Progenitor cell of endocrine pancreas (in vitro differentiated cells): ENCODE measurements at regions not wholly inside any gene's neighbourhood (a gene's known extent, or its start where the extent isn't known, plus 50 kb on each side); places are given as distances from the start of the nearest gene placed in this dataset.

ENCODE experiments used
- DNase-seq: peaks from one replicate; pipeline ENCODE4 v3.0.0; 2021; ENCODE audit warnings: low spot score; ENCODE audit not compliant: unreplicated experiment
- H3K27ac Mint-ChIP-seq: 2 replicates; pipeline ENCODE4 v1.8.0; 2021; ENCODE audit warnings: mild to moderate bottlenecking, moderate library complexity, mixed read lengths
- H3K27me3 Mint-ChIP-seq: 2 replicates; pipeline ENCODE4 v1.8.0; 2021; ENCODE audit warnings: mixed read lengths
- H3K36me3 Mint-ChIP-seq: 2 replicates; pipeline ENCODE4 v1.8.0; 2022; ENCODE audit warnings: mixed read lengths; ENCODE audit not compliant: insufficient read depth
- H3K4me1 Mint-ChIP-seq: 2 replicates; pipeline ENCODE4 v1.8.0; 2021; ENCODE audit warnings: low read depth, mixed read lengths
- H3K4me3 Mint-ChIP-seq: 2 replicates; pipeline ENCODE4 v1.8.0; 2021; ENCODE audit warnings: low read depth, mild to moderate bottlenecking, moderate library complexity, mixed read lengths
- H3K9me3 Mint-ChIP-seq: 2 replicates; pipeline ENCODE4 v1.8.0; 2021; ENCODE audit warnings: low read depth, mixed read lengths
- CTCF ChIP-seq: fragments of 200-600 bp; sonication (generic); IDR thresholded peaks from one replicate; pipeline ENCODE4 v1.5.0; 2021; ENCODE audit warnings: antibody characterized with exemption, mild to moderate bottlenecking; ENCODE audit not compliant: unreplicated experiment

- Mint-ChIP-seq H3K36me3 (no peaks in the 10 kb centered on the region), H3K27ac (no peak overlapping the region), H3K27me3 (peaks cover 90% of the 10 kb centered on the region), H3K9me3 (no peaks in the 10 kb centered on the region), H3K4me3 (no peak overlapping the region), H3K4me1 (peaks cover 16% of the 10 kb centered on the region)
- TF ChIP-seq CTCF: no peak
- DNase-seq: no peak
Measured at GRCh38 chr5:115431116-115431515, 113.5 kb downstream of the FEM1C start.

GRCh38 chr5:115430374-115430773 is 114.2 kb downstream of the FEM1C start:
- no peaks in the 10 kb centered on the region for H3K9me3 Mint-ChIP-seq
- DNase-seq: no peak
- H3K27me3 Mint-ChIP-seq: peaks cover 86% of the 10 kb centered on the region
- H3K27ac Mint-ChIP-seq: no peak overlapping the region
- no peak overlapping the region for H3K4me3 Mint-ChIP-seq
- peaks cover 16% of the 10 kb centered on the region for H3K4me1 Mint-ChIP-seq
- H3K36me3 Mint-ChIP-seq: no peaks in the 10 kb centered on the region
- TF ChIP-seq CTCF: no peak

GRCh38 chr5:115429345-115429940 is 115.1 kb downstream of the FEM1C start:
- Mint-ChIP-seq H3K4me3 (no peak overlapping the region), H3K9me3 (no peaks in the 10 kb centered on the region), H3K4me1 (peaks cover 16% of the 10 kb centered on the region), H3K27ac (no peak overlapping the region), H3K36me3 (no peaks in the 10 kb centered on the region), H3K27me3 (peaks cover 78% of the 10 kb centered on the region)
- TF ChIP-seq CTCF: no peak
- no peak for DNase-seq

GRCh38 chr5:115428676-115429075 is 115.9 kb downstream of the FEM1C start:
- TF ChIP-seq CTCF: no peak
- no peak overlapping the region for H3K4me3 Mint-ChIP-seq
- no peaks in the 10 kb centered on the region for H3K36me3 Mint-ChIP-seq
- H3K9me3 Mint-ChIP-seq: no peaks in the 10 kb centered on the region
- DNase-seq: no peak
- H3K27ac Mint-ChIP-seq: no peak overlapping the region
- peaks cover 14% of the 10 kb centered on the region for H3K4me1 Mint-ChIP-seq
- peaks cover 79% of the 10 kb centered on the region for H3K27me3 Mint-ChIP-seq

GRCh38 chr5:115428248-115428647 is 116.3 kb downstream of the FEM1C start:
- H3K4me3 Mint-ChIP-seq: no peak overlapping the region
- no peak overlapping the region for H3K27ac Mint-ChIP-seq
- H3K27me3 Mint-ChIP-seq: peaks cover 78% of the 10 kb centered on the region
- H3K36me3 Mint-ChIP-seq: no peaks in the 10 kb centered on the region
- peaks cover 10% of the 10 kb centered on the region for H3K4me1 Mint-ChIP-seq
- TF ChIP-seq CTCF: no peak
- no peaks in the 10 kb centered on the region for H3K9me3 Mint-ChIP-seq
- DNase-seq: no peak
